Activated naive CD8-positive, alpha-beta T cell treated with anti-CD3 and anti-CD28 coated beads for 36 hours (primary cell): ENCODE measurements at regions not wholly inside any gene's neighbourhood (a gene's known extent, or its start where the extent isn't known, plus 50 kb on each side); places are given as distances from the start of the nearest gene placed in this dataset.

Source experiments
- DNase-seq: peaks from one replicate; pipeline ENCODE4 v3.0.0; 2021
- H3K27ac Mint-ChIP-seq: one replicate; pipeline ENCODE4 v1.8.0; 2022; ENCODE audit warnings: mild to moderate bottlenecking, moderate library complexity, mixed read lengths
- H3K27me3 Mint-ChIP-seq: one replicate; pipeline ENCODE4 v1.8.0; 2022; ENCODE audit warnings: mild to moderate bottlenecking, mixed read lengths
- H3K36me3 Mint-ChIP-seq: one replicate; pipeline ENCODE4 v1.8.0; 2021; ENCODE audit warnings: mild to moderate bottlenecking, mixed read lengths
- H3K4me1 Mint-ChIP-seq: one replicate; pipeline ENCODE4 v1.8.0; 2021; ENCODE audit warnings: mixed read lengths
- H3K4me3 Mint-ChIP-seq: one replicate; pipeline ENCODE4 v1.8.0; 2022; ENCODE audit warnings: mild to moderate bottlenecking, moderate library complexity, mixed read lengths
- H3K9me3 Mint-ChIP-seq: one replicate; pipeline ENCODE4 v1.8.0; 2022; ENCODE audit warnings: mixed read lengths

DNA sequence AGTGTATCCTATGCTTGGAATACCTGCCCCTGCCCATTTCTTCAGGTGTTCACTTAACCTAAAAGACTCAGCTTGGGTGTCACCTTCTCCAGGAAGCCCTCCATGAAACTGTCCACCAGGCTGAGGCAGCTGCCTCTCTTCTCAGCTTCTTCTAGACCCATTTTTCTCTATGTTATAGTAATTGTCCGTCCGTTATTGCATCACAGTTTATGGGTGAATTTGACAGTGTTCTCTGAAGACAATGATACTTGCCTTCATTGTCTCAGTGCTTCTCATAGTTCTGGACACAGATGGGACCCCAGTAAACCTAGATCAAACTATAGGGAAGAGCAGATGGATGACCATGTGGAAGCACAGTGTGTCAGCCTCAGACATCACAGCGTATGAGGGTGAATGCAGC lies 238.0 kb upstream of the MOCS1 start:
- H3K27me3 Mint-ChIP-seq, result peaks cover 33% of the 10 kb centered on the region

DNA sequence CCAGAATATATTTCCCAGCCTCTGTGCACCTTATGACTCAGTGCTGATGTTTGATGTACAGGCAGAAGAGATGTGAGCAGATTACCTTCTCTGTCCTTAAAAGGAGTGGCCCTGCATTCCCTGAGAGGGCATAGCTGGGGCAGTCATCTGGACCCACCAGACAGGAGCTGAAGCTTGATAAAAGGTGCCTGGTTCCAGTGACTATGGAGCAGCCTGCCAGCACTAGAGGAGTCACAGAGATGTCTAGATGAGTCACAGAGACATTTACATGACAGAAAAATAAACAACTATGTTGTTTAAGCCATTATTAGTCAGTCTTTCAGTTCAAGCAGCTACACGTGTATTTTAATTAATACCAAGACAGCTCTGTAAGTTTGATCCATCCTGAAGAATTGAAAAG lies 237.1 kb upstream of the MOCS1 start:
- no peak overlapping the region for H3K27ac Mint-ChIP-seq
- no peak for DNase-seq
- no peak overlapping the region for H3K4me3 Mint-ChIP-seq
- no peaks in the 10 kb centered on the region for H3K36me3 Mint-ChIP-seq
- no peaks in the 10 kb centered on the region for H3K9me3 Mint-ChIP-seq
- H3K4me1 Mint-ChIP-seq, result no peaks in the 10 kb centered on the region
- peaks cover 25% of the 10 kb centered on the region for H3K27me3 Mint-ChIP-seq

More for the DNA sequence above, 238.0 kb upstream of the MOCS1 start:
- Mint-ChIP-seq H3K4me3 (no peak overlapping the region), H3K4me1 (no peaks in the 10 kb centered on the region), H3K36me3 (no peaks in the 10 kb centered on the region), H3K9me3 (no peaks in the 10 kb centered on the region), H3K27ac (no peak overlapping the region)
- no peak for DNase-seq

DNA sequence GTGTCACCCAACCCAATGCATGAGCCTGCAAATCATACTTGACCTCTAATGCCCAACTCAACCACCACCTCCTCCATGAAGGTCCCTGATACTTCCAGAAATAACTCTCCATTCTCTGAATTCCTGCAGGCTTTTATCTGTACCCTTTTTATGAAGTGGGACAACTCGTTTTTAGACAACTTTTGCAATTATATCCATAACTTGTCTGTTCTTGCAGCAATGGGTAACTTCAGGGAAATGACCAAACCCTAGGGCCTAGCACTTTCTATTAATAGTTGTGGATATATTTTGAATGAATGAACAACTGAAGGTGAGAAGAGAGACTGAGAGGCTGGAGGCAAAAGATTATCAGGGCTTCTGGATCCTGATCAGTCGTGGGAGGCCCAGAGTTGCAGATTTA lies 236.6 kb upstream of the MOCS1 start:
- Mint-ChIP-seq H3K9me3 (no peaks in the 10 kb centered on the region), H3K27ac (no peak overlapping the region), H3K27me3 (peaks cover 21% of the 10 kb centered on the region), H3K36me3 (no peaks in the 10 kb centered on the region), H3K4me1 (no peaks in the 10 kb centered on the region), H3K4me3 (no peak overlapping the region)
- no peak for DNase-seq

DNA sequence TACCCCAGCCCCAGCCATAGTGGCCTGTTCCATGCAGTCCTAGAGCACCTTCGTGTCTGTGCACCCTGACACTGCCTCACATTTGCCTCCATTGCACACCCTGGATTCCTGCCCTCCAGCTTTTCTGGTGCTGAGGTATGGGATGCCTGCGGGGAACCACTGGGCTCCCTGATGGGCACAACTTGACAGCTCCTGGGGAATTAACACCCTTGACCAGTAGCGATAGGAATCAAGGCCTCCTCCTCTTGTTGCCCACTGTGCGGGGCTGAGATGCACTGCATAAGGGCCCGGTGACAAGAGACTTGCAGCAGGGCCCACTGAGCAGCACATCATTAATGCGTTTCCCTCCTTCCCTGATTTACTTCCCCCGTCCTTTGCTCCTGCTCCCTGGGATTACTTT lies 235.6 kb upstream of the MOCS1 start:
- Mint-ChIP-seq H3K9me3 (no peaks in the 10 kb centered on the region), H3K36me3 (no peaks in the 10 kb centered on the region), H3K4me1 (no peaks in the 10 kb centered on the region), H3K27ac (no peak overlapping the region), H3K4me3 (no peak overlapping the region), H3K27me3 (peaks cover 15% of the 10 kb centered on the region)
- no peak for DNase-seq

DNA sequence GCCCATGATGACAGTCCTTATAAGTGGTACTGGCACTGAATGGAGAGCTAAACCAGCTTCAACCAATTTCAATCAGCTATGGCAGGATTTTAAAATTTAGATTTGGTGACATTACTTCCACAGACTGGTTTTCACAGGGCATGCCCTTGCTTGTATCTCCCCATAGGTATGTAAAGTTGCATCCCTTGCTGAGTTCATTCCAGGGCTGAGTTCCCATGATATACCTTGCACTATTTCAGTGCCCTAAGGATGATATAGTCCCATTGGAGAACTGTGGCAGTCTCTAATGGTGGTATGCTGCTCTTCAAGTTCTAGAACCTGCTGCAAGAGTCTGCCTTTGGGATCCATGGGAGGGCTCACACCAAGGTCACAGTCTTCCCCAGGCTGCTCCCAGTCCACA lies 232.7 kb upstream of the MOCS1 start:
- no peak for DNase-seq
- Mint-ChIP-seq H3K27ac (no peak overlapping the region), H3K9me3 (no peaks in the 10 kb centered on the region), H3K27me3 (peaks cover 12% of the 10 kb centered on the region), H3K36me3 (no peaks in the 10 kb centered on the region), H3K4me1 (no peaks in the 10 kb centered on the region), H3K4me3 (no peak overlapping the region)

DNA sequence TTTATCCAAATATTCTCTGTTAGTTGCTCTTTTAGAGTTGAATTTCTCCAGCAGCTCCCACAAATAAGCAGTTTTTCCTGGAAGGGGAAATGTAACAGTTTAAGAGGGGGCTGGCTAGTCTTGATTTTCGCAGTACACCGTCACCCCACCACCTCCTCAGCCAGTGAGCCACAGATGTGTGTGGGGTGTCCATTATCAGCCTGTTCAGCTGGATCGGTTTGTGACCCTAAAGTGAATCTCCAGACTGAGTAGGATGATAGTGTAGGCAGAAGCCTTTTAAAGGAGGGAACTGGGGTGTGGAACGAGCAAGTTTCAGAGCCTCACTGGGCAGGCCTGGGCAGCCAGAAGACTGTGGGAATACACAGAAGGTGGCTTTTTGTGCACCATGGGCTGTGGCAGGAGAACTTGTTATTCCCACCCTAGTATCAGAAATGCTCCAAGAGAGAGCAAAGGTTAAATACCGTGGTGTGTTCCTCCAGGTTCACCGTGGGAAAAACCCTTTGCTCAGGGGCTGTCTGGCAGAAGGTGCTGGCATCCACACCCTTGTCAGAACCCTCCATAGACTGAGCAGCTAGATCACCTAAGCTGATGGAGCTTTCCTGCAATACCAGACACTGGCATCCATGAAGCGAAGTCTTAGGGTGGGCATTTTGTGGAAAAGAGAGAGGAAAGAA lies 230.9 kb upstream of the MOCS1 start:
- H3K27ac Mint-ChIP-seq, result no peak overlapping the region
- no peaks in the 10 kb centered on the region for H3K4me1 Mint-ChIP-seq
- H3K36me3 Mint-ChIP-seq, result no peaks in the 10 kb centered on the region
- DNase-seq, result no peak
- H3K27me3 Mint-ChIP-seq, result peaks cover 6% of the 10 kb centered on the region
- H3K9me3 Mint-ChIP-seq, result no peaks in the 10 kb centered on the region
- no peak overlapping the region for H3K4me3 Mint-ChIP-seq

DNA sequence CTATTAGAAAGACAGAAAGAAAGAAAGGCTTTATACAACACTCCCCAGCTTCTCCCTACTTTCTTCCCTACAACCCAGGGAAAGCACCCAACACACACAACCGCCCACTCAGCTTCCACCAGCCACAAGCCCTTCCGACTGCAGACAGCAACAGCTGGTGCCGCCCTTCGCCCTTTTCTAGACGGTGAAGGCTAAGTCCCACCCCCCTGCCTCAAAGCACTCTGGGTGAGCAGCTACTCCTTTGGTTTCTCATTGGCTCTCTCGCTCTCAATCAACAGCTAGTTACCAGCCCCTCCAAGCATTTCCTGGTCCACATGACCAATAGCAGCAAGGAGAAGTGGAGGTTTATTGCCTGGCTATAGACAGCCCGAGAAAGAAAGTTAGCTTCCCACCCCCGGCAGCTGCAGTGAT lies 230.1 kb upstream of the MOCS1 start:
- H3K27me3 Mint-ChIP-seq, result no peaks in the 10 kb centered on the region
- H3K4me1 Mint-ChIP-seq, result no peaks in the 10 kb centered on the region
- H3K4me3 Mint-ChIP-seq, result no peak overlapping the region
- H3K27ac Mint-ChIP-seq, result no peak overlapping the region
- H3K36me3 Mint-ChIP-seq, result no peaks in the 10 kb centered on the region
- DNase-seq, result no peak
- H3K9me3 Mint-ChIP-seq, result no peaks in the 10 kb centered on the region

DNA sequence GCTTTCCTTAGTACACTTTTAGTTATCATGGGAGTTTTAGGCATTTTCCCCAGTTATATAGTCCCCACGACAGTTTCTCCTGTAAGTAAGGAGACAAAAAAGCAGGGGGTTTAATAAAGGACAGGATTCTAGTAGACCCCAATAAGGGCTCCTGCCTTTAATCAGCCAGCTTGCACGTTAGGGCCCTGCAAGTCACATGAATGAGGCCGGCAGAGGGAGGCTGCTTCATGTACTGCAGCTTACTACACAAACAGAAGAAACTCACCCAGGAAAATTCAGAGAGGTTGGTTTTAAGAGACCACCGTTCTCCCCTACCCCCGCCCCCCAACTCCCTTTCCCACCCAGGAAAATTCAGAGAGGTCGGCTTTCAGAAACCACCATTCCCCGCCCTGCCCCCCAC lies 229.7 kb upstream of the MOCS1 start:
- no peaks in the 10 kb centered on the region for H3K9me3 Mint-ChIP-seq
- H3K4me3 Mint-ChIP-seq, result no peak overlapping the region
- H3K36me3 Mint-ChIP-seq, result no peaks in the 10 kb centered on the region
- H3K27me3 Mint-ChIP-seq, result no peaks in the 10 kb centered on the region
- no peaks in the 10 kb centered on the region for H3K4me1 Mint-ChIP-seq
- DNase-seq, result no peak
- no peak overlapping the region for H3K27ac Mint-ChIP-seq

DNA sequence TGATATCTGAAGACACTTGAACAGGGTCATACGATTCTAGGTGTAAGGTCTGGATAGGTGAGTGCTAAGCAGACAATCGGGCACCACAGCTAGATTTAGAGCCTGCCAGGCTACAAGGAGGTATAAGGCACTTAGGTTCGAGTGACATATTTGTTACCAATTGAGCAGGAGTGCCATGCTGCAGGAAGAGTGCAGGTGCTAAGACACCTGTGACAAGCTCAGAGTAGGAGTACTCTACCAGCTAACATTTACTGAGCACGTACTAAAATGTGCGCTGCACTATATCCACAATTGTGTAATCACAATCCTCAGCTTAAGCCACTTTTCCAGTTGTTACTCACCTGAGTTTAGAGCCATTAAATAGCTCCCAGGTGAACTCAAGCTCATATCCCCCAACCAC lies 227.8 kb upstream of the MOCS1 start:
- Mint-ChIP-seq H3K27me3 (peaks cover 4% of the 10 kb centered on the region), H3K9me3 (no peaks in the 10 kb centered on the region), H3K36me3 (no peaks in the 10 kb centered on the region), H3K4me3 (no peak overlapping the region), H3K4me1 (no peaks in the 10 kb centered on the region), H3K27ac (no peak overlapping the region)
- DNase-seq, result no peak

DNA sequence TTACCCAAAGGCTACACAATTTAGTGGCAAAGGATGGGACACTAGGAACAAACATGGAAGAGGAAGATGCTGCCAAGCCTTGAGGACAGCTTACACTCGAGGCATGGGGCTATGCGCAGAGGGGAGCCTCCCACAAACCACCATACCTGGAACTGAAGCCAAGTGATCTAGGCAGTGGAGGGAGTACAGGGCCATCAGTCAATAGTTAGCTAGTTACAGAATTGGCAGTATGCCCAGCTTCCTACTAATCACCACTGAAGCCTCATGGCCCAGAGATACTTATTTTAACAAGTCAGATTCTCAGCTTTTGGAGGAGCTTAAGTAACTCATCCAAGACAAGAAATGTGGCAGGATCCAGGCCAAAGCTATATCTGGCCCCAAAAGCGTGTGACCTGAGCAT lies 226.6 kb upstream of the MOCS1 start:
- DNase-seq, result no peak
- Mint-ChIP-seq H3K36me3 (no peaks in the 10 kb centered on the region), H3K4me3 (no peak overlapping the region), H3K9me3 (no peaks in the 10 kb centered on the region), H3K4me1 (no peaks in the 10 kb centered on the region), H3K27me3 (peaks cover 6% of the 10 kb centered on the region), H3K27ac (no peak overlapping the region)

DNA sequence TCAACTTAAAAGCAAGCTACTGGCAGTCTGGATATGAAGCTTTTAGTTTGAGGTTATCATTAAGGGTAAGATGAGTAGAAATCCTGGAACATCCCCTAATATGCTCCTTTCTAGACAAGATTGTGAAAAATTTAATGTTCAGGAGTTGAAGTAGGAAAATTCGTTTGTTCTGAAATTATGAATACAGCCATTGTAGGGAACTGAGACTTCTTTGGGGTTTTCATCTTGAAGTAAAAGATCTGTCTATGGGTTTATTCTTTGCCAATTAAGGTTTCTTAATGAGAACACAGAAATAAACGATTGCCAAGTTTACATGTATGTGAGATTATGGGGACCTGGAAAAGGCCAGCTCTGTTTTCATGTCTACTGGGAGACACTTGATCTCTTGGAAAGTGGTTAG lies 225.6 kb upstream of the MOCS1 start:
- H3K9me3 Mint-ChIP-seq, result no peaks in the 10 kb centered on the region
- no peaks in the 10 kb centered on the region for H3K4me1 Mint-ChIP-seq
- DNase-seq, result no peak
- no peaks in the 10 kb centered on the region for H3K36me3 Mint-ChIP-seq
- no peak overlapping the region for H3K27ac Mint-ChIP-seq
- H3K4me3 Mint-ChIP-seq, result no peak overlapping the region
- H3K27me3 Mint-ChIP-seq, result peaks cover 6% of the 10 kb centered on the region

DNA sequence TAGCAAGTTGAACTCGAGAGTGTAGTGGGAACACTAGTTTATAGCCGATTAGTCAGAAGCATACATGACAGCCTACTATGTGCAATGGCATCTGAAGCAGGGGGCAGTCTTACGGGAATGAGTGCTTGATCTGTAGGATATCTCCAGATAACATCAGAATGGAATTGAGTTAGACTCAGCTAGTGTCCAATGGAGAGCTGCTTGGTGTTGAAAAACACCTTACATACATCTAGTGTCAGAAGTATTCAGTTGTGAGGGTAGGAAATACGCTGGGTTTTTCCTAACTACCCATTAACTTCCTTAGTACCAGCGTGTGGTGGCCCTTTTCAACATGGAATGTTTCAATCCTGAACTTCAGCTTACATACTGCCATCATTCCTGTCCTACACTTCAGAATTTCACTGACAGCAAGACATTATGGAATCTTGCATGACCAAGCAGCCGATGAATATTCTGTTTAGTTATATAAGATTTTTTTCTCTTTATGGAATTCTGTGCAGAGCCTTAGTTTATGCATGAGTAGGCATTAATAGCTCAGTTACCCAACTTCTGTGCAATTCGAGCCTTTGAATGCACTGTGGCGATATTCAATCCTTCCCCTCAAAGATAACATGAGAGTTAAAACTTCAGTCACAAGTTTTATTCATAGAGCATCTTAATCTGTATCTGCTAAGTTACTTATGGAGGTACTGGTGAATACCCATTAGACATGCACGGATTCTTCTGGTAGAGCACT lies 218.6 kb upstream of the MOCS1 start:
- Mint-ChIP-seq H3K4me3 (no peak overlapping the region), H3K27ac (no peak overlapping the region), H3K9me3 (no peaks in the 10 kb centered on the region), H3K4me1 (no peaks in the 10 kb centered on the region), H3K27me3 (peaks cover 16% of the 10 kb centered on the region), H3K36me3 (no peaks in the 10 kb centered on the region)
- no peak for DNase-seq

DNA sequence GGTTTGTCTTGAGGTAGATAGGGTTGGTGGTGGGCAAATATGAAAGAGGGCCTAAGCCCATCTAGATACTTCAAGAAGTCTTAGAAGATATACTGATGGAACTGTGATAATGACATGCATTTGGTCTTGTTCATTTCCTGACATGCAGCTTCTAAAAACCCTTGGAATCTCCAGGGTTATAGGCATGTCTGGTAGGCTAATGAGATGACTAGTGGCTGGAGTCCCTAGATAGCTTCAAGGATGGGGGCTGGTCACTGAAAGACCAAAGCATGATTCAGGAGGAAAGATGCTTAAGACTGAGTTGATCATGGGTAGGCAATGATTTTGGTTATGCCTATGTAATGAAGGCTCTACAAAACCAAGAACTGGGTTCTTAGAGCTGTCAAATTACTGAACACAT lies 217.9 kb upstream of the MOCS1 start:
- H3K4me3 Mint-ChIP-seq, result no peak overlapping the region
- no peak overlapping the region for H3K27ac Mint-ChIP-seq
- DNase-seq, result no peak
- no peaks in the 10 kb centered on the region for H3K9me3 Mint-ChIP-seq
- H3K4me1 Mint-ChIP-seq, result no peaks in the 10 kb centered on the region
- peaks cover 13% of the 10 kb centered on the region for H3K27me3 Mint-ChIP-seq
- H3K36me3 Mint-ChIP-seq, result no peaks in the 10 kb centered on the region

DNA sequence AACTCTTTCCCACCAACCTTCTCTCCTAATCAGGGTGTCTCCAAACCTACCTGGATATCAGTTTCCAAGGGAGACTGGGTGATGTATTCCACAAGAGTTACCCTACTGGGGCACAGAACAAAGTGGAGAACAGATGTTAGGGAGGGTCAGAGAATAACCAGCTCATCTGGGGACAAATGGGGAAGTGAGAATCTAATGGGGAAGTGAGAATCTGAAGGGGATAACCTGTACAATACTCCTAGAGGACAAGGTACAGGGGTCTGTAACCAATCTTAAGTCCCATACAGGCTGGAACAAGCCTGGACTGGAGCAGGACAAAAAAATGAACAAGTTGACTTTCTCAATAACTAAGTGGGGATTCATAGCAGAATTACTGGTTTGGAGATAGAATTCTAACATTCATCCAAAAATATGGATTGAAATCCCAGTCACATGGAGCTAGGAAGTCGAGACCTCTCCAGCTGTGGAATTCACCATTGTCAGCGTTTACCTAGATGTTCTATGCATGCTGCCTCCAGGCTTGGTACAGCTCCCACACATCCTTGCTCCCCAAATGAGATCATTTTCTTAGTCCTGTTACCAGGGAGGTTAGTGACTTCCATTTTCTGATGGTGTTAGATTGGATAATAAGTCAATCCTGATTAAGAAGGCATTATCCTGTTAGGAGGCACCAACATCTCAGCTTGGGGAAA lies 214.8 kb upstream of the MOCS1 start:
- H3K4me3 Mint-ChIP-seq, result no peak overlapping the region
- no peak for DNase-seq
- no peak overlapping the region for H3K27ac Mint-ChIP-seq
- H3K36me3 Mint-ChIP-seq, result no peaks in the 10 kb centered on the region
- H3K4me1 Mint-ChIP-seq, result no peaks in the 10 kb centered on the region
- peaks cover 15% of the 10 kb centered on the region for H3K27me3 Mint-ChIP-seq
- H3K9me3 Mint-ChIP-seq, result no peaks in the 10 kb centered on the region

DNA sequence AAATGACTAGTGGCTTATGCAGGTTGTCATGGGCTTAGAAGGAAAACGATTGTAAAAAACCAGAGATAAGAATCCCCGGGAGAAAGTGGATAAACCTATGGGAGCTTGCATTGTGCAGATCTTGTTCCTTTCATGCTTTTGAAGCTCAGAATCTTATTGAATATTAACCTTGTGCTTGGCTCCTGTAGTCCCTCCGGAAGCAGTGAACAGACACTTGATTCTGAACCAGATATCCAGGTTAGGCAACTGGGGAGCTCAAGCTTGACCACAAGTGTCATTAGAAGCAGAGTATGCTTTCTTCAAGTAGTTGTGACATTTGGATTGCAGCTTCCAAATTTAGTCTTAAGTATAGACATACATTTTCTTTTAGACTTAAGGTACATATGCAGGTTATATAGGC lies 212.6 kb upstream of the MOCS1 start:
- Mint-ChIP-seq H3K27ac (no peak overlapping the region), H3K9me3 (no peaks in the 10 kb centered on the region), H3K4me3 (no peak overlapping the region), H3K4me1 (no peaks in the 10 kb centered on the region), H3K27me3 (peaks cover 20% of the 10 kb centered on the region), H3K36me3 (no peaks in the 10 kb centered on the region)
- DNase-seq, result no peak

DNA sequence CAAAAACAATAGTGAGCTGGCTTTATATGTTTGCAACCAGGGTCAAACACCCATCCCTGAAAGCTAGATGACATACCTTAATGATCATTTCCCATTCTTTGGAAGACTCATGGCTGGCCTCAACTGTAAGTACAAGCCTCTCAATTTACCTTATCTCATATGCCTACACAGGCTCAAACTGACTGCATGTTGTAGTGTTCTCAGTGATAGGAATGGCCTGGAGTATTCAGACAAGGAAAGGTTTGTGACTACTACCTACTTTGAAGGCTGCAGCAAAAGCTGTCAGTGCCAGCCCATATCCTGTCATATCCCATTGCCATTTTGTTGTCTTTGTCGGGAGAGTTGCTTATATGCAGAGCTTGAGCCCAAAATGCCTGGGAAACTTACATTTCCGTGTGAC lies 205.2 kb upstream of the MOCS1 start:
- H3K27ac Mint-ChIP-seq, result no peak overlapping the region

More for the DNA sequence above, 205.2 kb upstream of the MOCS1 start:
- H3K9me3 Mint-ChIP-seq, result no peaks in the 10 kb centered on the region
- no peak overlapping the region for H3K4me3 Mint-ChIP-seq
- H3K36me3 Mint-ChIP-seq, result no peaks in the 10 kb centered on the region
- no peaks in the 10 kb centered on the region for H3K4me1 Mint-ChIP-seq
- DNase-seq, result no peak
- peaks cover 14% of the 10 kb centered on the region for H3K27me3 Mint-ChIP-seq
